ENCODE measurements at regions not wholly inside any gene's neighbourhood (a gene's known extent, or its start where the extent isn't known, plus 50 kb on each side); places are given as distances from the start of the nearest gene placed in this dataset.
"Not testable (repeated sequence)": the region's sequence is repeated elsewhere in the genome, so short reads cannot be mapped to it uniquely, and the experiment has no call there.

- DNase-seq: no peak
Observed at GRCh38 chr13:44652168-44652567, 76.0 kb upstream of the TSC22D1 start.

- DNase-seq: no peak
Observed at GRCh38 chr13:44651724-44652123, 75.6 kb upstream of the TSC22D1 start.

GRCh38 chr13:44651209-44651608, 75.1 kb upstream of the TSC22D1 start:
- no peak for DNase-seq

GRCh38 chr13:44649834-44650233, 73.7 kb upstream of the TSC22D1 start:
- DNase-seq: no peak

DNA sequence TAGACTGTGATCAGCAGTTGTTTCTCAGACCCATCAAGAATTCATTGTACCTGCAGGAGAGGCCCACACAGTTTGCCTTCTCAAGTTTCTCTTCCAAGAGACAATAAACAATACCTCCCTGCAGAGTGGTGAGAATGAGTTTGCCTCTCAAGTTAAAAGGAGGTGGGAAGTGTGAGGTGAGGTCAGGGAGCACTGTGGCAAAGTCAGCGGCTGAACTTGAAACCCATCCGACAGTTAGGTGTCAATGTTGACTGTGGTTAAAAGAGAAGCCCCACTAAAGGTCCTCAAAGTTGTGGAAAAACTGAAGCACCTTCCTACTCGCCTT, 72.9 kb upstream of the TSC22D1 start:
- DNase-seq: peak; percentile 21 to 34

DNA sequence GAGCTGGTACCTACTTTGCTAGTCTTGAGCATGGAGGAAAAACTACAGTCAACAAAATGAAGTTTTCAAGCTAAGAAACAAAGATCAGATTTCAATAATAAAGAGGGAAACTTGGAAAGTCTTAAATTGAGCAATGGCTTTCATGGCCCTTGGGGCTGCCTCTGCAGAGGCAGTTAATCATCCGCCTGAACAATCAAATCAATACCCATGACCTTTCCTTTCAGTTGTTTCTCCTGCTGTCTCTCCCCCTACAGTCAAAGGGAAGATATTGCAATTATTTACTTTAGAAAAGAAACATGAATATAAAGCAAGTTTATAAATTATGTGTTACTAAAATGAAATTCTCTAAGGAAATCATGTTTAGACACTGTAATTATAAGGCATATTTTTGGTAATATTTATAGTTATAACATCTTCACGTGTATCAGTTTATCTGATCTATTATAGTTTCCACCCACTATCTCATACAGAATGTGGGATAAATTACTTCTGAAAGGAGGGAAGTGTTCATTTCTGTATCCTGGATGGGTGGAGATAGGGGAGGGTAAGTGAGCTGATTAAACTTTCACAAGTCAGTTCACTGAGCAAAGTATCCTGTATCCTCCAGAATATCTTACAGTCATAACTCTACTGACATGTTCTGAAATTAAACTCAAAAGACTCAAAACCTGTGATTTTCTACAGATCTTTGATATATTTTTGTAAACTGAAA, 72.4 kb upstream of the TSC22D1 start:
- no peak for DNase-seq

GRCh38 chr13:44647560-44647959, 71.4 kb upstream of the TSC22D1 start:
- not testable (repeated sequence) for DNase-seq

GRCh38 chr13:44646044-44646443, 69.9 kb upstream of the TSC22D1 start:
- DNase-seq: no peak

DNA sequence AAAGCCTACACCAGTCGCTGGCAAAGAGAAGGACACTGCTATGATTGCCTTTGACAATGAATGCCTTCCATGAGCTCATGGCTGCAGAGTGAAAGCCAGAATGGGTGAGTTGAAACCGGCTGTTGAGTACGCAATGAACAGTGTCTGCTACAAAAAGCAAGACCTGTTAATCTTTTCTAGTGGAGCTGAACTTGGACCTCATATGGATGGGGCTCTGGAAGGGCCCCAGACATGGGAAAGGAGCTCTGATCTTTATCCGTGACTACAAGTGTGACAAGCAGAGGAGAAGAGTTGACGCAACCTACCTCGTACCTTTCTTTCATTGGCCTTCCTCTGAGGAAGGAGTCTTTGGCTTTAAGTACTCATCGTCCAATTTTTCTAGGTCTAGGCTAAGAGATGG, 67.1 kb upstream of the TSC22D1 start:
- DNase-seq: no peak

DNA sequence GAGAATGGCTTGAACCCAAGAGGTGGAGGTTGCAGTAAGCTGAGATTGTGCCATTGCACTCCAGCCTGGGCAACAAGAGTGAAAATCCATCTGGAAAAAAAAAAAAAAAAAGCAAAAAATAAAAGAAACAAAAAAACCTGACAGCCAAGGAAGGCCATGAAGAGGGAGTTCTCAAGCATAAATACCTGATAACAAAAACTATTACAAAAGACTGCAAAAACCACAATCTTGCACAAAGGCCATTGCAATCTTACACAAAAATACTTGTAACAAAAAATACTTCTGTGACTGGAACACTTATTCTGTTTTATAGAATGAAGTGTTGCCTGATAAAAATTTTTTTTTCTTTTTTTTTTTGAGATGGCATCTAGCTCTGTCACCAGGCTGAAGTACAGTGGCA, 61.5 kb upstream of the TSC22D1 start:
- DNase-seq: no peak

DNA sequence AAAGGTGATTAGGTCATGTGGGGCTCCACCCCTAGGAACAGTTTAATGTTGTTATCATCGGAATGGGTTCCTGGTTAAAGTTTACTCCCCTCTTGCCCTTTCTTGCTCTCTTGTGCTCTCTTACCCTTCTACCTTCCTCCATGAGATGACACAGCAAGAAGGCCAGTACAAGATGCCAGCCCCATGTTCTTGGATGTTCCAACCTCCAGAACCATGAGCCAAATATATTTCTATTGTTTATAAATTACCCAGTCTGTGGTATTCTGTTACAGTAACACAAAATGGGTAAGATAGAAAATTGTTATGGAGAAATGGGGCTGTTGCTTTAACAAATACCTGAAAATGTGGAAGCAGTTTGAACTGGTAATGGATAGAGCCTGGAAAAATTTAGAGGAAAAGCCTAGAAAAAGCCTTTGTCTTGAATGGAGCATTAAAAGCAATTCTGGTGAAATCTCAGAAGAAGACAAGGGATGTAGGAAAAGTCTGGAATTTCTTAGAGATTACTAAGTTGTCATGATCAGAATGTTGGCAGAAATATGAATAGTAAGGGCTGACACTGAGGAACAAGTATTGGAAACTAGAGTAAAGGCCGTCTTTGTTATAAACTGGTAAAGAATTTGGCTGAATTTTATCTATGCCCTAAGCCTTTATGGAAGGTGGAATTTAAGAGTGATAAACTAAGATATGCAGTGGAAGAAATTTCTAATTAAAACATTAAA, 53.5 kb upstream of the TSC22D1 start:
- no peak for DNase-seq

DNA sequence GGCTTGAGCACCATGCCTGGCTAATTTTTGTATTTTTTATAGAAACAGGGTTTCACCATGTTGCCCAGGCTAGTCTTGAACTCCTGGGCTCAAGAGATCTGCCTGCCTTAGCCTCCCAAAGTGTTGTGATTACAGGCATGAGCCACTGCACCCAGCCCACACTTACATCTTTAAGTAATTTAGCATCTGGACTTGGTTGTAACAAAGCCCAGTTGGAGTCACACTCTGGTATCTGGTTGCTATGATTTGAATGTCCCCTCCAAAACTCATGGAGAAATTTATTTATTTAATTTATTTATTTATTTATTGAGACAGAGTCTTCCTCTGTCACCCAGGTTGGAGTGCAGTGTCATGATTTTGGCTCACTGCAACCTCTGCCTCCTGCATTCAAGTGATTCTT, 52.7 kb upstream of the TSC22D1 start:
- not testable (repeated sequence) for DNase-seq

GRCh38 chr13:44627441-44627840, 51.3 kb upstream of the TSC22D1 start:
- no peak for DNase-seq

DNA sequence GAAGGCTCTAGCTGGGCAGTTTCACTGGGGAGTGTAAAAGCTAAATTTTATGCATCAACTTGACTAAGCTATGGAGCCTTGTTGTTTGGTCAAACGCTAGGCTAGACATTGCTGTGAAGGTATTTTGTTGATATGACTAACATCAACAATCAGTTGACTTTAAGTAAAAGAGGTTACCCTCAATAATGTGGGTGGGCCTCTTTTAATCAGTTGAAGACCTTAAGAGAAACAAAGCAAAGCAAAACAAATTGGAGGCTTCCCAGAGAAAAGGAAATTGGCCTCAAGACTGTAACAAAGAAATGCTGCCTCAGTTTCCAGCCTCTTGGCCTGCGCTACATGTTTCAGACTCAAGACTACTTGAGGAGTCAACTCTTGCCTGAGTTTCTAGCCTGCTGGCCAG, 50.0 kb upstream of the TSC22D1 start:
- no peak for DNase-seq
